Mesenchymal stem cell (in vitro differentiated cells and primary cell): ENCODE measurements at regions not wholly inside any gene's neighbourhood (a gene's known extent, or its start where the extent isn't known, plus 50 kb on each side); places are given as distances from the start of the nearest gene placed in this dataset.

Experiments
- DNase-seq: peaks from one replicate; pipeline ENCODE4 v3.0.0-alpha.2; 2013
- H2AFZ ChIP-seq: one replicate; pipeline ENCODE4 v1.6.1; 2013; ENCODE audit warnings: low read depth, mild to moderate bottlenecking, control low read depth, inconsistent platforms, low read length, moderate library complexity
- H2AK5ac ChIP-seq: 2 replicates; pipeline ENCODE4 v1.6.1; 2013; ENCODE audit warnings: low read length, moderate library complexity, mild to moderate bottlenecking, inconsistent platforms; ENCODE audit not compliant: severe bottlenecking
- H2BK120ac ChIP-seq: one replicate; pipeline ENCODE4 v1.6.1; 2013; ENCODE audit warnings: low read depth, mild to moderate bottlenecking, inconsistent platforms, low read length, moderate library complexity
- H2BK12ac ChIP-seq, 2 experiments: one replicate each; pipeline ENCODE4 v1.6.1; 2013; ENCODE audit warnings: inconsistent platforms in 2 of 2, low read length in 2 of 2, mild to moderate bottlenecking in 2 of 2, moderate library complexity in 2 of 2, control low read depth in 1 of 2
- H2BK15ac ChIP-seq: one replicate; pipeline ENCODE4 v1.6.1; 2013; ENCODE audit warnings: mild to moderate bottlenecking, low read depth, inconsistent platforms; ENCODE audit not compliant: poor library complexity, severe bottlenecking
- H2BK5ac ChIP-seq: 2 replicates; pipeline ENCODE4 v1.6.1; 2013; ENCODE audit warnings: low read depth, mild to moderate bottlenecking, low read length, control low read depth, inconsistent platforms; ENCODE audit not compliant: poor library complexity, severe bottlenecking
- H3K14ac ChIP-seq, 2 experiments: one replicate each; pipeline ENCODE4 v1.6.1; 2013; ENCODE audit warnings: inconsistent platforms in 2 of 2, low read length in 2 of 2, control low read depth in 1 of 2, mild to moderate bottlenecking in 1 of 2, moderate library complexity in 1 of 2
- H3K18ac ChIP-seq, 2 experiments: one replicate each; pipeline ENCODE4 v1.6.1; 2013; ENCODE audit warnings: inconsistent platforms in 2 of 2, low read length in 2 of 2, control low read depth in 1 of 2, low read depth in 1 of 2, mild to moderate bottlenecking in 1 of 2
- H3K23ac ChIP-seq, 2 experiments: one replicate each; pipeline ENCODE4 v1.6.1; 2013; ENCODE audit warnings: inconsistent platforms in 2 of 2, low read length in 2 of 2, mild to moderate bottlenecking in 2 of 2, moderate library complexity in 2 of 2, control low read depth in 1 of 2
- H3K27ac ChIP-seq: 2 replicates; pipeline ENCODE4 v1.5.1; 2013; ENCODE audit warnings: mild to moderate bottlenecking, moderate library complexity, low read length, control low read depth, inconsistent platforms; ENCODE audit not compliant: poor library complexity, severe bottlenecking
- H3K27me3 ChIP-seq, 2 experiments: 2 replicates each; pipeline versions ENCODE4 v1.6.1 to v1.7.0; 2013; ENCODE audit warnings: low read length in 2 of 2, mild to moderate bottlenecking in 2 of 2, moderate library complexity in 2 of 2, control low read depth in 1 of 2, inconsistent platforms in 1 of 2; ENCODE audit not compliant: control insufficient read depth in 1 of 2, insufficient read depth in 1 of 2
- H3K36me3 ChIP-seq, 2 experiments: 2 replicates each; pipeline versions ENCODE4 v1.6.1 to v1.7.0; 2013; ENCODE audit warnings: low read length in 2 of 2, control low read depth in 1 of 2, inconsistent platforms in 1 of 2, low read depth in 1 of 2, mild to moderate bottlenecking in 1 of 2; ENCODE audit not compliant: insufficient read depth in 2 of 2, control insufficient read depth in 1 of 2
- H3K4ac ChIP-seq, 2 experiments: one replicate each; pipeline ENCODE4 v1.6.1; 2013; ENCODE audit warnings: inconsistent platforms in 2 of 2, low read length in 2 of 2, mild to moderate bottlenecking in 2 of 2, moderate library complexity in 2 of 2, control low read depth in 1 of 2, low read depth in 1 of 2
- H3K4me1 ChIP-seq: 2 replicates; pipeline ENCODE4 v1.6.1; 2013; ENCODE audit warnings: low read depth, low read length, control low read depth; ENCODE audit not compliant: control insufficient read depth, insufficient read depth
- H3K4me2 ChIP-seq: 2 replicates; pipeline ENCODE4 v1.6.1; 2013; ENCODE audit warnings: low read length, mild to moderate bottlenecking, inconsistent platforms; ENCODE audit not compliant: poor library complexity, severe bottlenecking
- H3K4me3 ChIP-seq, 2 experiments: 2 replicates each; pipeline versions ENCODE4 v1.5.1 to v1.7.0; 2013; ENCODE audit warnings: low read length in 2 of 2, mild to moderate bottlenecking in 2 of 2, control low read depth in 1 of 2, low read depth in 1 of 2; ENCODE audit not compliant: insufficient read depth in 1 of 2
- H3K79me1 ChIP-seq: replicated peaks from 2 replicates; pipeline ENCODE4 v1.6.1; 2013; ENCODE audit warnings: mild to moderate bottlenecking, control low read depth, low read length, inconsistent platforms; ENCODE audit not compliant: poor library complexity, severe bottlenecking
- H3K9ac ChIP-seq: 2 replicates; pipeline ENCODE4 v1.7.0; 2013; ENCODE audit warnings: mild to moderate bottlenecking, low read length, moderate library complexity
- H3K9me3 ChIP-seq: 2 replicates; pipeline ENCODE4 v1.7.0; 2013; ENCODE audit warnings: mild to moderate bottlenecking, low read length; ENCODE audit not compliant: control insufficient read depth
- H4K8ac ChIP-seq: one replicate; pipeline ENCODE4 v1.6.1; 2013; ENCODE audit warnings: inconsistent platforms, mild to moderate bottlenecking, low read length, moderate library complexity
- H4K91ac ChIP-seq: one replicate; pipeline ENCODE4 v1.6.1; 2013; ENCODE audit warnings: mild to moderate bottlenecking, low read length, inconsistent platforms
- WGBS: methylation state at CpG from one replicate; pipeline ENCODE4 v1.1.7; 2013; ENCODE audit warnings: mixed read lengths; 5-methylcytosine and 5-hydroxymethylcytosine counted together

DNA sequence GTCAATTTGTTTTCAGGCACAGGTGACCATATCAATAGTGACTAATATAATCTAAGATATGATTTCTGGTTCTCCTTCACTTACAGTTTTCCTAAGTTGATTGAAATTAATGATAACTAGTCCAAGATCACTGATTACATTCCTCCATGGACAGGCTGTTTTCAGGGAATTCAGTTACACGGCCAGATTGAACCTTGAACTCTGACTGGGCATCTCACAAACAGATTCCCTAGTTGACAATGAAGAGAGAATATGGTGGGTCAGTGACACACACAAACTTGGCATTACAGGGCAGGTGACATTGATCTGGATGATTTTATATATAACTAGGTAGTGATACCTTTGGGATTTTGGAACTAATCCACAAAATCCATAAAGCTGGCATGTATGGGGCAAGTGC, 110.2 kb upstream of the EGR2 start:
- H3K4me1 ChIP-seq, result peaks cover 4% of the 10 kb centered on the region

DNA sequence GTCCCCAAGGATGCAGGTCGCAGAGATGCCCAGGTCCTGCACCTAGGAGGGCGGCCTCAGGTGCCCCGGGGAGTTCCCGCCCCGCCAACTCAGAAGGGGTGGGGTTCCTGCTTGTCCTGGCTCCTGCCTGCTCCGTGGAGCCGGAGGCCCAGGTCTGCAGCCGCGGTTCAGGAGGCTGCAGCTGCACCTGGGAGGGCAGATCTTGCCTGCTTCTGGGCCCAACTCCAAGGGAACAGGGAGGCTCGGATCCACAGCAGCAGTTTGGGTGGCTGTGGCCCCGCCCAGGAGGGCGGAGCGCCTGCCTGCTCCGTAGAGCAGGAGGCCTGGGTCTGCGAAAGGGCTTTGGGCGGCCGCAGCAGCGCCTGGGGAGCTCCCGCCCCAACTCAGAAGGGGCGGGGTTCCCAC, 108.2 kb upstream of the EGR2 start:
- H3K23ac ChIP-seq, result no peak overlapping the region
- DNase-seq, result no peak
- H3K4ac ChIP-seq, result no peak overlapping the region

More for the DNA sequence above, 110.2 kb upstream of the EGR2 start:
- Histone ChIP-seq H2BK120ac (no peak overlapping the region), H3K23ac (no peak overlapping the region), H3K36me3 (peaks cover 0 to 3% of the 10 kb centered on the region in 2 experiments), H3K4me3 (no peak overlapping the region), H4K8ac (no peak overlapping the region), H2AK5ac (no peak overlapping the region), H2AFZ (no peak overlapping the region), H2BK12ac (no peak overlapping the region), H3K4me2 (no peak overlapping the region), H3K27ac (no peak overlapping the region), H3K27me3 (no peaks in the 10 kb centered on the region), H3K9ac (no peak overlapping the region), H3K9me3 (no peaks in the 10 kb centered on the region), H3K4ac (no peak overlapping the region), H2BK5ac (no peak overlapping the region), H3K14ac (no peak overlapping the region), H4K91ac (no peak overlapping the region), H3K79me1 (no peaks in the 10 kb centered on the region), H3K18ac (no peak overlapping the region), H2BK15ac (no peak overlapping the region)
- 54% methylated on average over 1 of the region's 1 CpG for WGBS
- no peak for DNase-seq

DNA sequence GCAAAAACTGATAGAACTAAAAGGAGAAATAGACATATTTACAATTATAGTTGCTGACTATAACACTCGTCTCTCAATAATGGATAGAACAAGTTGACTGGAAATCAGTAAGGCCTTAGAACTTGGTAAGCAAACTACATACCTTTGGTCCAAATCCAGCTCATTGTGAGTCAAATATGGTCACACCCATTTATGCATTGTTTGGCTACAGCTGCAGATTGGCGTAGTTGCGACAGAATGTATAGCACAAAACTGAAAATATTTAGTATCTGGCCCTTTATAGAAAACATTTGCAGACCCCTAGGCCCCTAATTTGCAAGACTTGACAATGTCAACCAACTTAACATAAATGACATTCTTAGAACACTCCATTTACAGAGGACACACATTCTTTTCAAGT, 103.6 kb upstream of the EGR2 start:
- no peak overlapping the region for H3K9ac ChIP-seq
- H2AK5ac ChIP-seq, result no peak overlapping the region
- no peak overlapping the region for H3K18ac ChIP-seq
- DNase-seq, result no peak
- H2BK15ac ChIP-seq, result no peak overlapping the region
- no peak overlapping the region for H4K91ac ChIP-seq
- H3K27ac ChIP-seq, result no peak overlapping the region
- H2BK12ac ChIP-seq, result no peak overlapping the region
- H3K79me1 ChIP-seq, result no peaks in the 10 kb centered on the region
- H3K14ac ChIP-seq, result no peak overlapping the region
- H3K9me3 ChIP-seq, result no peaks in the 10 kb centered on the region
- H2AFZ ChIP-seq, result no peak overlapping the region
- H3K4me2 ChIP-seq, result no peak overlapping the region
- H3K27me3 ChIP-seq, result no peaks in the 10 kb centered on the region
- no peak overlapping the region for H4K8ac ChIP-seq
- no peak overlapping the region for H3K4me3 ChIP-seq
- 96% methylated on average over 3 of the region's 3 CpGs for WGBS
- H3K23ac ChIP-seq, result no peak overlapping the region
- H3K4me1 ChIP-seq, result peaks cover 6% of the 10 kb centered on the region
- no peak overlapping the region for H2BK120ac ChIP-seq
- H2BK5ac ChIP-seq, result no peak overlapping the region
- H3K4ac ChIP-seq, result no peak overlapping the region
- peaks cover 0 to 3% of the 10 kb centered on the region in 2 experiments for H3K36me3 ChIP-seq

More for the DNA sequence above, 108.2 kb upstream of the EGR2 start:
- H3K27me3 ChIP-seq, result no peaks in the 10 kb centered on the region
- H2BK15ac ChIP-seq, result no peak overlapping the region
- no peak overlapping the region for H3K14ac ChIP-seq
- no peak overlapping the region for H4K8ac ChIP-seq
- no peak overlapping the region for H3K4me2 ChIP-seq
- H3K27ac ChIP-seq, result no peak overlapping the region
- H3K9me3 ChIP-seq, result no peaks in the 10 kb centered on the region
- peaks cover 4% of the 10 kb centered on the region for H3K4me1 ChIP-seq
- peaks cover 0 to 3% of the 10 kb centered on the region in 2 experiments for H3K36me3 ChIP-seq
- H2AFZ ChIP-seq, result peak overlapping the region; percentile 64
- H3K4me3 ChIP-seq, result no peak overlapping the region
- no peaks in the 10 kb centered on the region for H3K79me1 ChIP-seq
- H2BK12ac ChIP-seq, result no peak overlapping the region
- H3K18ac ChIP-seq, result no peak overlapping the region
- WGBS, result 27% methylated on average over 18 of the region's 20 CpGs
- no peak overlapping the region for H4K91ac ChIP-seq
- H3K9ac ChIP-seq, result no peak overlapping the region
- H2BK120ac ChIP-seq, result no peak overlapping the region
- no peak overlapping the region for H2BK5ac ChIP-seq
- H2AK5ac ChIP-seq, result no peak overlapping the region

DNA sequence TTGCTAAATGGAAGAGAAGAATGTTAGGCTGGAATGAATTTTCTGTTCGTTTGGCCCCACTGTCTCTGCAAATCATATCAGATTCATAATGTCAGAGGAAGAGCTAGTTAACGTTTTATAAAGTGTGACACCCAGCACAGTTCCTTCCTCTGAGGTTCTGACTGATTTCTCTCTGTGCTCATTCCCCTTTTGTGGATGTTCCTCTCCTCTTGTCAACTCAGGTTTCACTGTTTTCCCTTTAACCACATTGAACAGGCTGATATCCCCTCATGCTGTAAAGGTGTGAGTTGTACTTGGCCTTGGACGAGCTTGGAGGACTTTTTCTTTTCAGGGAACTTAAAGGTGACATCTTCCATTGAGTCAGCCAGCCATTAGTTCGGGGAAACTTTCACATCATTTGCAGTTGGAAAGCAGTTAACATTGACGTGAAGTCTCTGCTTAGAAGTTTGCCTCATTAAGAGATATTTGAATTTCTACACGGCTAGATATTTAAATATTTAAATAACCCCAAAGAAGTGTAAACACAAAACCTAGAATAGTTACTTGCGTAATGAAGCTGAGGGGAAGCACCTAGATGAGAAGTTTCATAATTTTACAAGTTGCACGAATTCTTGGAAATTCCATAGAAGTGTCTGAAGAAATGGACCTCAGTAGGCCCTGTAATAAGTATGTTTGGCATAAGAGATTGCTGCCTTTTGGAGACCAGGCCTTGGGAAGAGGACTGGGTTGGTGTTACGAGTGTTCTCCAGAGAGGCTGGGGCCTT, 101.5 kb upstream of the EGR2 start:
- Histone ChIP-seq H2BK12ac (no peak overlapping the region), H3K18ac (no peak overlapping the region), H3K4me3 (no peak overlapping the region), H3K9ac (no peak overlapping the region), H4K8ac (no peak overlapping the region), H2BK15ac (no peak overlapping the region), H2BK120ac (no peak overlapping the region), H3K79me1 (no peaks in the 10 kb centered on the region), H3K4me2 (no peak overlapping the region), H2AK5ac (no peak overlapping the region), H3K27me3 (no peaks in the 10 kb centered on the region), H2AFZ (no peak overlapping the region), H3K4me1 (peaks cover 2% of the 10 kb centered on the region), H2BK5ac (no peak overlapping the region), H3K27ac (no peak overlapping the region), H3K9me3 (no peaks in the 10 kb centered on the region), H3K4ac (no peak overlapping the region), H3K23ac (no peak overlapping the region), H4K91ac (no peak overlapping the region), H3K36me3 (no peaks in the 10 kb centered on the region), H3K14ac (no peak overlapping the region)
- WGBS, result 55% methylated on average over 8 of the region's 9 CpGs
- no peak for DNase-seq
